Activated CD8-positive, alpha-beta memory T cell treated with anti-CD3 and anti-CD28 coated beads for 1 hour (primary cell): ENCODE measurements at regions not wholly inside any gene's neighbourhood (a gene's known extent, or its start where the extent isn't known, plus 50 kb on each side); places are given as distances from the start of the nearest gene placed in this dataset.

Experiments used
- DNase-seq, 2 donors: peaks; one replicate each; pipeline ENCODE4 v3.0.0-alpha.2; 2020; ENCODE audit warnings: low read depth in 1 of 2; ENCODE audit errors: extremely low read depth in 1 of 2

DNA sequence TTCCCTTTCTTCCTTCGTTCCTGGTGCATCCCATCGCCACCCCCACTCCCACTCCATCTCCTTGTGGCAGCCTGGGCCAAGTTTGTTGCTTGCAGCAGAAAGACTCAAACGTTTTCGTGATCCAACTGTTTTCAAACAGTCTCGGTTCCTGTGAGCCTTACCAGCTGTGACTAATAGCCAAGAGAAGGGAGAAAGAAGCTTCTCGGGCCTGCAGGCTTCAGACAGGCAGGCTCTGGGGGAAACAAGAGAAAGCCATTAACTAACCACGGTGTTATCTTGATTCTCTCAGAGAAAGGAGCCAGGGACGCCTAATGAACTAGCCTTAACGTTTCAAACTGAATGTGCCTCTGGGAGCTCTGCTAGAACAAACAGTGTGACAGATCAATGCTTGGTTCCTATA lies 742.0 kb downstream of the NR2F2 start:
- no peak for DNase-seq

DNA sequence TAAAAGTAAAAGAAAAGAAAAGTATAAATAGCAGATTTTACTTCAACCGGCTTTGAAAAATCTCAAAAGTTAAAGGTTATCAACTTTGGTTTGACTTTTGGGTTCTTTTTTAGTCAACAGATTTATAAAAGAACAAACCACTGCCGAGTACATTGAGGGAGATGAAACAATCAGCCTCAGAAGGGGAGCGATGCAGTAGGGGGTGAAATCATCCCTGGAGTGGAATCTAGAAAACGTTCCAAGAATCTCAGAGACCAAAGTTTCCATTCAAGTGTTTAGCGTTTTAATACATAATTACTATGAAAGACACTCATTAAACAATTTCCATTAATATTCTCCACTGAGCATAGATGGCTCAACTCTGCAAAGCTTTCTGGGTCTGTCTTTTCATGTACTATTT lies 745.5 kb downstream of the NR2F2 start:
- no peak for DNase-seq

DNA sequence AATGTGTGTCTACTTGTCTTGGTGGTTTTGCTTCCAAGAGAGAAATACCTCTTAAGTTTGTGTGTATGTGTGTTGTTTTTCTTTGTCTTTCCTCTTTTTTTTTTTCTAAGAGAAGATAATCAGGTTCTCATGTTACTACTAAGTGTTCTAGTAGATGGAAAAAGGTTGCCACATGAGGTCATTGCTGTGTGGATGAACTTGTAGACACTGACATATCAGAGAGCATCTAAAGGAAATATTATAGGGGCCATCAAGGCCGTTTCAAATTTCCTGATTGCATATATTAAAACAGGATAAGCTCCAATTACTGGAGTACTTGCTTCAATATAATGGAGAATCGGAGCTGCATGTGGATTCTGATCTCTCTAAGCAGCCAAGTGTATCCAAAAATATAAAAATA lies 747.5 kb downstream of the NR2F2 start:
- DNase-seq: no peak

DNA sequence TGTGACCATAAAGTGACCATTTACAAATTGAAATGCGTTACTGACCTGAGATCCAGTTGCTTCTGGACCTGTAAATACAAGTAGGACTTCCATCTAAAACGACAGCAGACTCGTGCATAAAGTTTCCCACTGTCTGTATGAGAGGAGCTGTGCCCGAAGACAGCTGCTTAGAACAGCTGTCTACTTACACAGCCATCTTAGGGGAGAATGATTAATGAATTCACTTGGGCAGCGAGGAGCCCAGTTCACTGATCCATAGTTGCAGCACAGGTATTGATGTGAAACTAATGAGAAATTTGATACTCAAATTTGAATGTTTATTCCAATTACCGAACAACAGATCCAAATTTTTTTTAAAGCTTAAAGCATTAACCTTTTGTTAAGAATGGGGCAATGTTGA lies 748.1 kb downstream of the NR2F2 start:
- DNase-seq: no peak

DNA sequence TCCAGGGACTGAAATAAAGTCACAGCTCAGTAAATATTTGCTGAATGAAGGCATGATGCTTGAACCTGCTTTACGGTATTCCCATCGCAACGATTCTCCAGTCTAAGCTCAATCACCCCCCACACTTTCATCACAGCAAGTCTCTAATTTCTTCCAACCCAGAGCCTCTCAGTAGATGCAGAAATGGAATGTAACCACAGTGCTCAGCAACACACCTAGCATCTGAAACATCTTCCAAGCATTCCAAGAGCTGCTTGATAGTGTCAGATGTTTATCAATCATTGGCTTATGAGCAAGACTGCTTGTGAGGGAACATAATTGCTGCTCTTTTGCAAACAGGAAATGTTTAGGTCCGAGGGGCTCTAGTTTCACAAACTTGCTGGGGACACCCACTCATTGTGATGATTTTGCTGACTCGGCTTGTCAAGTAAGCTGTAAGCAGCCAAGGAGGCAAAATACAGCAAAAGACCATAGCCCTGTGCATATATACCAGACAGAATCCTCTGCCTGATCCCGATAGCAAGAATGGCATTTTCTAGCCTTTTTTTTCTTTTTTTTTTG lies 751.2 kb downstream of the NR2F2 start:
- DNase-seq: no peak

DNA sequence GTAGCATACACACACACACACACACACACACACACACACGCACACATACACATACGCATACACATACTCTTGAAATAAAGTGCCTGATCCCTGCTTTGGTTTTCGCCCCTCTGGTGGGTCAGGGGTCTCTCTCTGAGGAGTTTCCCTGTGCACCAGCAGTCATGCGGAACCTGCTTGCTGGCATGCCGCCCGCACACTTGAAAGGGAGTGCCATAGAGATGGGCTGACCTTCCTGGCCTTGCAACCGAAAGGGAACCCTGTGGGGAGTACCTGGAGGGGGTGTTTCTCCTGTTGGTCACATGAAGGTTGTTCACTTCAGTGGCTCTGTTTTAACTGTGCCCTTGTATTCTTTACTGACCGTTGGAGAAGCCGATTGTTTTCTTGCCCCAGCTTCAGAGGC lies 752.3 kb downstream of the NR2F2 start:
- no peak for DNase-seq

DNA sequence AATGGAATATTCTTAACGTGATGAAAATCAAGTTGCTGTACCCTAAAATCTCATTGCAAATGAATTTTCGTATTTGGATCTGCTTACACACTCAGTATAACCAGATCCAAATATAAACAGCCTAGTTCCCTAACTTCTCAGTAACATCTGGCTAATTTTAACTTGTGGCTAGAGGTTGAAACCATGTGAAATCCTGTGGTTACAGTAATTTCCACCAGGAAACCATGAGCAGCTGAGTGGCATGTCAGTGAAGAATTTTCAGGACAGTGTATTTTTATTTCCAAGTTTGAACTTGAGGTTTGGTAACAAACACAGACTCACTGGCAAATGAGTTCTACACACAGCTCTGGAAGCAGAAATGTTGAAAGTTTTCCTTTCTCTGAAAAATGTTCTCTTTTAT lies 754.1 kb downstream of the NR2F2 start:
- no peak for DNase-seq

DNA sequence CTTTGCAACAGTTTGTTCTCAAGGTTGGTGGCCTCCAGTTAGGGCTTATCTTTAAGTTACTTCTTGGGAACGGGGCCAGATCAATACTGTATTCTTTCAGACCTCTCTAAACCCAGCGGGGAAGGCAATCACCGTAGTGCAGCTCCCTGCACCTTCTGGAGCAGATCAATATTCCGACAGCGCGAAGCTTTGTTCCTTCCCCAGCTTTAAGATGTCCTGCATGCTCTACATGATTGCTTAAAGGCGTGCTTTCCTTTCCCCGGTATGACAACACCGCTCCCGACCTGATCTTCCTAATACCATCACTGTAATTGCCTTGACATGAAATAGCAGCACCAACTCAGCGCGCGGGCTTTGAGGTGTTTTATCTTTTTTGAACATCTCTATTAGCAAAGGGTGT lies 755.2 kb downstream of the NR2F2 start:
- no peak for DNase-seq

DNA sequence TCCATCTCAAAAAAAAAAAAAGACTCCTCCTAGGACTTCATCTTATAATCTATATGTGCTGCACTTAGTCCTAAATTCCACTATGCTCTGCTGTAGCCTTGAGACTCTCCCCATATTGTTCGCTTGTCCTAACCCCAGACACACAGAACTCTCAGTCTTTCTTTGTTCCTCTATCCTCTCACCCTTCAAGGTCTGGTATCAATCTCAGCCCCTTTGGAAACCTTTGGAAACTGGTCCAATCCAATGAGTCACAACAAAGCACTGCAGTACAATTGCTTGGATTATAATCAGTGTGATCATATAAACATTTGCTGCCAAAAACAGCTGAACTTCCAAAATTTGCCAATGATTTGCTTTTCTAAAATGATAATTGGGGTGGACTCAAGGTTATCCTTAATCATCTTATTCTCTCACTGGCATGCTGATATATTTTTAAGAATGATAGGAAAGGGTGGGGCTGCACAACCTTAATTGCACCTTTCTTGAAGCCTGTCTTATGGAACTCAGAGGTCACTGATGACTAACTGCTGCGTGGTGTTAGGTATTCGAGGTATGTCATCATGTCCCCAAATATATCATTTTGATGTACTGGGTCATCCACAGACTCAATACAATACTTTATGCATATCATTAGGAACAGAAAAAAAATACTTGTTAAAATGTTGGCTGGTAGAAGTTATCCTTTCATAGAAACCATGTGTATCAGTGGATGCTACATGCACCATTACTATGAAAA lies 756.7 kb downstream of the NR2F2 start:
- DNase-seq: no peak

DNA sequence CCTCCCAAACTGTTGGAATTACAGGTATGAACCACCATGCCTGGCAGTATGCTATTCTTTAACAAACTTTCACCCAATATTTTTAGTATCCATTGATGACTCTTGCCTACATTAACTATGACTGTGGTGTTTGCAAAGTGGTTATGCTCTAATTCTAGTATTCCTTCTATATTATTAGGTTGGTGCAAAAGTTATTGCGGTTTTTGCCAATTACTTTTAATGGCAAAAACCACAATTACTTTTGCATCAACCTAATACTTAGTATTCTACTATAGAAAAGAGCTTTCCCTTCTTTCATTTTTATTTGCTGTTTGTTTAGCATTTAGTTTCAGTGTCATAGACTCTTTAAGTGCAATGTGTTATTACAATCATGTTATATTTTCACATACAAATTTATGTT lies 760.6 kb downstream of the NR2F2 start:
- no peak for DNase-seq

DNA sequence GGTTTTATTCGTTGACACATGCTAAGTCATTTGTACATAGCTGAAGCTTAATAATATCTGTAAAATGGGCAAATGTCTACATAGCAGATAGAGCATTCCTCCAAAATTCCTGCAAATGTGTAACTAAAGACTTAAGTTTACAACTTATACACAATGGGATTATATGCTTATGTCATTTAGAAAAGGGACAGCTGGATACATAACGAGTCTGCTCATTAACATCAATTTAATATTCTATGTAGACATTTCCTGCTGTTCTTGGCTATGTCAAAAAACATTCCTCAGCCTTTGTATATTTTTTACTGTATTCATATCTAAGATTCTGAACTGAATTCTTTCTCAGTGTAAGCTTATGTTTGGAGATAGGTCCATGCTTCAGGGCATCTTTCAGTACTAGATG lies 762.2 kb downstream of the NR2F2 start:
- no peak for DNase-seq

DNA sequence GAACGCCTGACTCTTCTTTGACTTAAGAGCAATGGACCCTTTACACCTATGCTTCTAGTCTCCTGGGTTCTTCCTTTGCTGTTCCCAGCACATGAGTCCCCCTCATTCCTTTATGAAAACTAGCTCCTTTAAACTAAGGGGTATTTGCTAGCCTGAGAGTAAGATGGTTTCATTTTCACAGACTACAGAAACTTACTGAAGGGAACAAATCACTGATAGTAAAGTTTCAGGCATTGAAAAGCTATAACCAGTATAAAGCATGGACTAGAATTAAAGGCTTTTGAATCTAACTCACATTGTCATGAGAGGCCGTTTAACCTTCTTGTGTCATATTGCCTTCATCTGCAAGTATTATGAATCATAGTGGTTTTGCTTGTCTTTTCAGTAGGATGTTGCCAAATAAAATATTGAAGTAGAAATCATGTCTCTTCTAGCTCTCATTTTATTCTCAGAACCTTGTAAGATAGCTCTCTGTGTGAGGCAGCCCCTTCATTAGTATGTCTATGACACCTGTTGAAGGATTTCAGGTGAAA lies 765.9 kb downstream of the NR2F2 start:
- DNase-seq: no peak

DNA sequence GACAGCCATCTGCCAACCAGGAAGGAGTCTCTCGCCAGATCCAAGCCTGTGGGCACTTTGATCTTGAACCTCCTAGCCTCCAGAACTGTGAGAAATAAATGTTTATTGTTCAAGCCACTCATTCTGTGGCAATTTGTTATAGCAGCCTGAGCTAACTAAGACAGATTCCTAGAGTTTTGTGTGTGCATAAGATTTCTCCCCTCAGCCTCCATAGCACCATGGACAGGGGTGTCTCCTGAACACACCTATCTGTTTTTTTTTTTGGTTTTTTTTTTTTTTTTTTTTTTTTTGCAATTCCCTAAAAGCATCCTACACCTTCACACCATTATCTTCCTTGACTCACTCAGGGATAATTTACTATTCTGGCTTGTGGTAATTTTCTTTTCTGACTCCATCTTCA lies 768.5 kb downstream of the NR2F2 start:
- no peak for DNase-seq

DNA sequence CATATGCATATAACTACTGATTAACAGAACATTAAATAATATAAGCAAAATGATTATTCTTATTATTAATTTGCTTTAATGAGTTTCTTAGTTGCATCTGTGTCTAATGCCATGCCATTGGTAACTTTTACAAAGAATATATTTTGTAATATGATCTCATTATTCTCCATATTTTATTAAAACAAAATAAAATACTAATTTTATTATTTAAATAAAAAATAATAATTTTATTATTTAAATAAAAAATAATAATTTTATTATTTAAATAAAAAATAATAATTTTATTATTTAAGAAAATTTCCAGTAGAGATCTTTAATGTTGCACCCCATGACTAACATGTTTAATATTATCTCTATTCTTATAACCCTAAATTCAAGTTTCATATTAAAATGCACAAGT lies 771.1 kb downstream of the NR2F2 start:
- DNase-seq: no peak

DNA sequence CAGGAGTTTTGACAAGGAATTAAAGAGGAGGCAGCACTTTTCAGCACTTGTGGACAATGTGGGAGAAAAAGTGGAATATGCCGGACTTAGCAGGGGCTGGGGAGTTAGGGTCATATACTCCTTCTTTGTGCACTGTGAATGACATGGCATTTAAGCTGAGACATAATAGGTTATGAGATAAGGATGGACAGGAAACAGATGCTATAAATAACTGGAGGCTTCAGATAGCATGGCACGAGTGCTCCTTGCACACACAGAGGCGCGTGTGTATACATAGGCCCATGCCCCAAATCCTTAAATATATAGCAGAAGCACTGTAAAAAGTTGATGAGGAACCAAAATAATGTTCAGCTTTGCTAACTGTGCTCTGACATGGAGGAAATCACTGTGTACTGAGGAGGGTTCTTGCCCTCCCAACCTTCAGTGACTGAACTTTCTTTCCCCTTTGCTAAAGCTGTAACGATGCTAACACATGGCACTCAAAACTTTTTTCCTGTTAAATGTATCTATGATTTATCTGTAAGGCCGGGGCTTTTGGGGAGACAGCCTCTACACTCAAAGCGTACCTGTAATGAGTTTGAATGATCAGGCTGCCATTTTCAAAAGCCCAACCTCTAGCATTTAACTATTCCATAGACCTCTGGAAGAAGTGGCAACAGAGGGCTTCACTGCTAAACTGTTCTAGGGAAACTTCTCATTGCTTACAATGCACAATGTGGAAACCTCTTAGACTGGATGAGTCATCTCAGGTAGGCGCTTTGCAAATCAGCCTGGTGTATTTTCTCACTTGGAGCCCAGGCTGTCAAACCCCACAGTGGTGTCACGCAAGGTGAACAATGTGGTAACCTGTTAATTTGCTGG lies 784.6 kb downstream of the NR2F2 start:
- no peak for DNase-seq

DNA sequence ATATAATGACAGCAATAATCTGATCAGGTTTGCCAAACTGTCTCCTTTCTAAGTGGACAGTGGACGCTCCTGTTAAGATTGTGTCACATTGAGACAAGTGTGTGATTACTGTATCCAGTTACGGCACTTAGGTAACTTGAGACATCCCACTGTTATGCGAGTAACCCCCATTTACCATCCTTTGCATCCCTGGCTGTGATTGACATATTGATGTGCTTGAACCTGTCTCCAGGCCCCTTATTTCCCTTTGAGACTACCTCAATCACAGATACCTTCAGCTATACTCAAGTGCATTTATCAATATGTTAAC lies 785.2 kb downstream of the NR2F2 start:
- no peak for DNase-seq

DNA sequence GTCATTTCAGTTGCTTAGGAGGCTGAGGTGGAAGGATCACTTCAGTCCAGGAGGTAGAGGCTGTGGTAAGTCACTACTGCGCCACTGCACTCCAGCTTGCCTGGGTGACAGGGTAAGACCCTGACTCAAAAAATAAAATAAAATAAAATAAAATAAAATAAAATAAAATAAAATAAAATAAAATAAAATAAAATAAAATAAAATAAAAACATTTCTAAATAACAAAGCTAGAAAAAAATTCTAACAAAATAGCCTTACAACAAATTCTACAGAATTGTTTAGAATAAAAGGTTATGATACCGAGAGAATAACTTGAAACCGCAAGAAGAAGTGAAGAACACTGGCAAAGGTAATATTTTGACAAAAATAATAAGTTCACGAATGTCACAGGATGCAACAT lies 794.3 kb downstream of the NR2F2 start:
- no peak for DNase-seq

DNA sequence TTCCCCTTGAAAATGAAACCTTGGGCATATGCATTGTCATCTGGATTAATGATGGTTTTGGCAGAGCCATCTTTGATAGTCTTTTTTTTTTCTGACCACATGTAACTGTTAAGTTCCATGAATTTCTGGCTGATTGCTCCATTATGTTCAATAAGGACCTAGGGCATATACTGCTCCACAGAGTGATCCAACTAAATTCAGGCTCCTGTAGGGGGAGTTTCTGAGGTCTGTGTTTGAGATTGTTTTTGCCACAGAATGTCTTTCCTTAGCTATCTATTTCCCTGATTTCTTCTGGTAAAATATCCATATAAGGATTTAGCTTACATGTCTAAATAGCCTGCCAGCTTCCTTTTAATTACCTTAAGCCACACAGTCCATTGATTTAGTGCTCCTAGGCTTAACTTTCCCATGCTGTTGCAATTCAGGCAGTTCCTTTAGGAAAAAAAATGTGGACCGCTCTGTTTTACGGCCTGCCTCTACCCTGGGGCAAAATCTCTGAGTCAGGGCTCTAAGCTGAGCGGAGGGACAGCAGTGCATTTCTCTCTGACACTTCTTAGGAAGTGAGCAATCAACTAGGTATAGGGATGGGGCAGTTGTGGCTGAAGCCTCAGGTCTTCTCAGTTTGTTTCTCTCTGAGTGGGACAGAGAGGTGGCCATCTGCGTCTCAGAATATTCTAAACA lies 796.2 kb downstream of the NR2F2 start:
- DNase-seq: no peak

DNA sequence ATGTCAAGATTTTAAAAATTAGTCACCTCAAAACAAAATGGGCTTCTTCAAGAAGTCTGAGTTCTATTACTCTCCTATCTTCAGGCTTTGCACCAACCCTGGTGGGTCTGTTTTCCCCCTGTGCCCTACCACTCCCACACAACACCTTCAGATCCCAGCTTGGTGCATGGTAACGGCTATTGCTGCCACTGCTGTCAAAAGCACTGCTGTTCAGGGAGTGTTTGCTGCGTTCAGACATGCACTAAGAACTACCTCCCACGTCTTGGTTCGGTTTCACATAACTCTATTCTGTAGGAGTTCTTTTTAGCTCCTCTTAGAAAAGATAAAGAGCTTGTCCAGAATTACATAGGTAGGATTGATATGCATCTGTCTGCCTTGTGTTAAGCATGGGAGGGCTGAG lies 799.2 kb downstream of the NR2F2 start:
- no peak for DNase-seq

DNA sequence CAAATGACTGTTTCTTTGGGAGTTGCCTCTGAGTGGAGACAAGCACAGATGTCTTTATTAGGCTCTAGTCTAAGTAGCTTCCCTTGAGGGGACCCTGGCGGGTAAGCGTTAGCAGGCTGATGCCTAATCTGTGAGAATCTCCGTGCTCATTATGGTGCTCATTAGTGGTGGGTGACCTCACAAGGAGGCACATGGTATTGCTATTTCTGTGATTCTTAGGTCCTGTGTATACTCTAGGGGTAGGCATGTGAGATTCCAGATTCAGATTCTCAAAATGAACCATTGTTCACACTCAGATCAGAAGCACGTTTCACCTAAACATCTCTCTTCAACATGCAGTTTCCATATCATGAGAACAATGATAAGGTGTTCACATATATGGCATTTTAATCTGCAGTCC lies 809.7 kb downstream of the NR2F2 start:
- DNase-seq: no peak

DNA sequence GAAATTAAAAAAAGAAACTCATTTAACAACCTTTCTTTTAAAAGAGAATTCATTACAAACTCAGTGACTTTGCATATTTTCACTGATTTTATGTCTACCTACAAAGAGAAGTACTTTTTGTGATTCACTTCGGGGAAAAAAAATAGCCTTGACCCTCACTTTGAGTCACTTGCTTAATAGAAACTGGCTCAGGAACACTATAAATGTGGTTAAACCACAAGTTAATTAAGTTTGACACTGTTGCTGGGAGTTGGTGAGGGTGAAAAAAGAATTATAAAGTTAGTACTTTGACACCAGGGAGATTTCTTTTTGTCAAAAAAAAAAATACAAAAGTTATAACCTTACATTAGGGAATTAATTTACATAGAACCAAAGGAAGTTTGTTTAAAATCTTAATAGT lies 810.9 kb downstream of the NR2F2 start:
- no peak for DNase-seq

DNA sequence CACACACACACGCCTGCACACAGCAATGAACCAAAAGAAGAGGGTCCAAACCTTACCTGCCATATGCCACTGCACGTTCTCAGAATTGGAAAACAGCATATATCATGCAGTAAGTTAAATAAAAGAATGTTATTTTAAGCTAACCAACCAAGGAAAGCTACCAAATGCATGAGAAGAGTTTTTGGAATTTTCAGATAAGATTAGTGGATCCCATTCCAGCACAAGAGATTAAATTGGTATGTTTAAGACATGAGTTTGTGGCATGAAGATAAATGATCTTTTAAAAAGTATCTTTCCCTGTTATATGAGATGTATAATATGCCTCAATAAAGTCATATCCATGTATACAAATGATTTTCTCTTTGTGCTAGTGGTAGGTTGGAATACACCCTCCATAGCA lies 811.4 kb downstream of the NR2F2 start:
- no peak for DNase-seq
